Neural cell (in vitro differentiated cells): ENCODE measurements at regions not wholly inside any gene's neighbourhood (a gene's known extent, or its start where the extent isn't known, plus 50 kb on each side); places are given as distances from the start of the nearest gene placed in this dataset.
"Not testable (repeated sequence)": the region's sequence is repeated elsewhere in the genome, so short reads cannot be mapped to it uniquely, and the experiment has no call there.

Experiments
- H2AFZ ChIP-seq: fragments of 200-600, 300-800 bp; sonication (generic), shearing (Covaris generic); 2 replicates; pipeline ENCODE4 v1.6.0; 2014; ENCODE audit warnings: low read depth, mild to moderate bottlenecking, antibody characterized with exemption, low read length, moderate library complexity
- H3F3A ChIP-seq: fragments of 200-600 bp; shearing (Covaris generic); 2 replicates; pipeline ENCODE4 v1.6.1; 2016; ENCODE audit warnings: mild to moderate bottlenecking, moderate library complexity, mixed read lengths, antibody characterized with exemption, low read length; ENCODE audit not compliant: insufficient read depth, poor library complexity, severe bottlenecking
- H3K27ac ChIP-seq: fragments of 200-600, 300-800 bp; sonication (generic), shearing (Covaris generic); 2 replicates; pipeline ENCODE4 v1.5.1; 2014; ENCODE audit warnings: mild to moderate bottlenecking, low read length, moderate library complexity
- H3K27me3 ChIP-seq: fragments of 300-800, 200-600 bp; sonication (generic), shearing (Covaris generic); 2 replicates; pipeline ENCODE4 v1.6.0; 2014; ENCODE audit warnings: mild to moderate bottlenecking, low read depth, low read length, moderate library complexity; ENCODE audit not compliant: insufficient read depth
- H3K36me3 ChIP-seq: fragments of 300-800, 200-600 bp; sonication (generic), shearing (Covaris generic); 2 replicates; pipeline ENCODE4 v1.5.1; 2014; ENCODE audit warnings: mild to moderate bottlenecking, antibody characterized with exemption, low read length, moderate library complexity; ENCODE audit not compliant: insufficient read depth
- H3K4me2 ChIP-seq: fragments of 300-800, 200-600 bp; sonication (generic), shearing (Covaris generic); 2 replicates; pipeline ENCODE4 v1.6.0; 2014; ENCODE audit warnings: mild to moderate bottlenecking, low read length
- H3K4me3 ChIP-seq: fragments of 300-800, 200-600 bp; sonication (generic), shearing (Covaris generic); 2 replicates; pipeline ENCODE4 v1.5.1; 2014; ENCODE audit warnings: mild to moderate bottlenecking, low read length, moderate library complexity
- H3K79me2 ChIP-seq: fragments of 200-600 bp; shearing (Covaris generic); replicated peaks from 2 replicates; pipeline ENCODE4 v1.6.0; 2014; ENCODE audit warnings: mild to moderate bottlenecking, low read length, moderate library complexity; ENCODE audit not compliant: insufficient read depth
- H3K9ac ChIP-seq: fragments of 300-800, 200-600 bp; sonication (generic), shearing (Covaris generic); 2 replicates; pipeline ENCODE4 v1.6.1; 2016; ENCODE audit warnings: mild to moderate bottlenecking, low read length, mixed read lengths
- H3K9me2 ChIP-seq: fragments of 200-600 bp; shearing (Covaris generic); 2 replicates; pipeline ENCODE4 v1.6.1; 2016; ENCODE audit warnings: mild to moderate bottlenecking, low read length, mixed read lengths; ENCODE audit not compliant: insufficient read depth
- H3K9me3 ChIP-seq: fragments of 200-600, 300-800 bp; sonication (generic), shearing (Covaris generic); 2 replicates; pipeline ENCODE4 v1.6.1; 2016; ENCODE audit warnings: mild to moderate bottlenecking, mixed run types, low read length, moderate library complexity, mixed read lengths
- H4K20me1 ChIP-seq: fragments of 200-600 bp; shearing (Covaris generic); 2 replicates; pipeline ENCODE4 v1.6.1; 2016; ENCODE audit warnings: mild to moderate bottlenecking, mixed run types; ENCODE audit not compliant: insufficient read depth
- EP300 ChIP-seq: fragments of 450-650 bp; conservative IDR thresholded peaks from 2 replicates; pipeline ENCODE4 v1.6.1; 2014; ENCODE audit warnings: antibody characterized with exemption, mild to moderate bottlenecking, moderate library complexity; ENCODE audit not compliant: poor library complexity, severe bottlenecking
- EZH2 ChIP-seq: fragments of 200-600, 300-800 bp; shearing (Covaris generic), sonication (generic); IDR thresholded peaks from 2 replicates; pipeline ENCODE4 v1.6.1; 2014; ENCODE audit warnings: antibody characterized with exemption, low read length, borderline replicate concordance, mild to moderate bottlenecking; ENCODE audit not compliant: insufficient read depth, poor library complexity, severe bottlenecking
- MXI1 ChIP-seq: fragments of 450-650 bp; conservative IDR thresholded peaks from 2 replicates; pipeline ENCODE4 v1.6.1; 2014; ENCODE audit warnings: antibody characterized with exemption, mild to moderate bottlenecking; ENCODE audit not compliant: poor library complexity, severe bottlenecking
- POLR2AphosphoS5 ChIP-seq: IDR thresholded peaks from 2 replicates; pipeline ENCODE4 v1.6.1; 2012
- RAD21 ChIP-seq: fragments of 450-650 bp; conservative IDR thresholded peaks from 2 replicates; pipeline ENCODE4 v1.6.1; 2014; ENCODE audit warnings: antibody characterized with exemption, mild to moderate bottlenecking, moderate library complexity
- SMC3 ChIP-seq: fragments of 450-650 bp; conservative IDR thresholded peaks from 2 replicates; pipeline ENCODE4 v1.6.1; 2014; ENCODE audit warnings: antibody characterized with exemption, mild to moderate bottlenecking, moderate library complexity; ENCODE audit not compliant: poor library complexity
- TAF1 ChIP-seq: IDR thresholded peaks from 2 replicates; pipeline ENCODE4 v1.6.1; 2012; ENCODE audit warnings: low read depth
- TF ChIP-seq, protein P1 (sequence below): fragments of 450-650 bp; IDR thresholded peaks from 2 replicates; pipeline ENCODE4 v1.5.1; 2014; ENCODE audit warnings: antibody characterized with exemption, mild to moderate bottlenecking, moderate library complexity; ENCODE audit not compliant: poor library complexity, severe bottlenecking
- TF ChIP-seq, protein P2 (sequence below): IDR thresholded peaks from 2 replicates; pipeline ENCODE4 v1.6.1; 2012; ENCODE audit warnings: borderline replicate concordance

DNA sequence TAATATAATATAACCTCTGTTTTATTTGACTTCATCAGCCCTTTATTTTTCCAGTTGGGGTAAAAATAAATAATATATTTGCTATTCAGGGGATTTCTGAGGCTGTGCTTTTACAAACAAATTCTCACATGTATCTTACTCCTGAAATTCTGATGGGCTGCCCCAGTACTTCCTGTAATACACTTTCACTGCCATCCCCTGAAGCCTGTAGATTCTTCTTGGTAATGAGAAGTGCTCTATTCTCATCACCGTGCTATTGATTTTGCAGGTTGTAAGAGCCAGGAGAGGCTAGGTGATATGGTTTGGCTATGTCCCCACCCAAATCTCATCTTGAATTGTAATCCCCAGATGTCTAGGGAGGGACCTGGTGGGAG lies 91.9 kb upstream of the CEP78 start:
- no peak for TF ChIP-seq POLR2AphosphoS5
- TF ChIP-seq, protein P1, sequence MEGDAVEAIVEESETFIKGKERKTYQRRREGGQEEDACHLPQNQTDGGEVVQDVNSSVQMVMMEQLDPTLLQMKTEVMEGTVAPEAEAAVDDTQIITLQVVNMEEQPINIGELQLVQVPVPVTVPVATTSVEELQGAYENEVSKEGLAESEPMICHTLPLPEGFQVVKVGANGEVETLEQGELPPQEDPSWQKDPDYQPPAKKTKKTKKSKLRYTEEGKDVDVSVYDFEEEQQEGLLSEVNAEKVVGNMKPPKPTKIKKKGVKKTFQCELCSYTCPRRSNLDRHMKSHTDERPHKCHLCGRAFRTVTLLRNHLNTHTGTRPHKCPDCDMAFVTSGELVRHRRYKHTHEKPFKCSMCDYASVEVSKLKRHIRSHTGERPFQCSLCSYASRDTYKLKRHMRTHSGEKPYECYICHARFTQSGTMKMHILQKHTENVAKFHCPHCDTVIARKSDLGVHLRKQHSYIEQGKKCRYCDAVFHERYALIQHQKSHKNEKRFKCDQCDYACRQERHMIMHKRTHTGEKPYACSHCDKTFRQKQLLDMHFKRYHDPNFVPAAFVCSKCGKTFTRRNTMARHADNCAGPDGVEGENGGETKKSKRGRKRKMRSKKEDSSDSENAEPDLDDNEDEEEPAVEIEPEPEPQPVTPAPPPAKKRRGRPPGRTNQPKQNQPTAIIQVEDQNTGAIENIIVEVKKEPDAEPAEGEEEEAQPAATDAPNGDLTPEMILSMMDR: no peak
- Histone ChIP-seq H3K9ac (no peak overlapping the region), H3K4me3 (no peak overlapping the region), H3K9me2 (no peaks in the 10 kb centered on the region), H2AFZ (no peak overlapping the region), H3K4me2 (no peak overlapping the region), H3K27me3 (no peaks in the 10 kb centered on the region), H3F3A (no peaks in the 10 kb centered on the region), H3K27ac (no peak overlapping the region), H3K79me2 (no peaks in the 10 kb centered on the region), H4K20me1 (no peaks in the 10 kb centered on the region), H3K36me3 (no peaks in the 10 kb centered on the region), H3K9me3 (no peaks in the 10 kb centered on the region)

DNA sequence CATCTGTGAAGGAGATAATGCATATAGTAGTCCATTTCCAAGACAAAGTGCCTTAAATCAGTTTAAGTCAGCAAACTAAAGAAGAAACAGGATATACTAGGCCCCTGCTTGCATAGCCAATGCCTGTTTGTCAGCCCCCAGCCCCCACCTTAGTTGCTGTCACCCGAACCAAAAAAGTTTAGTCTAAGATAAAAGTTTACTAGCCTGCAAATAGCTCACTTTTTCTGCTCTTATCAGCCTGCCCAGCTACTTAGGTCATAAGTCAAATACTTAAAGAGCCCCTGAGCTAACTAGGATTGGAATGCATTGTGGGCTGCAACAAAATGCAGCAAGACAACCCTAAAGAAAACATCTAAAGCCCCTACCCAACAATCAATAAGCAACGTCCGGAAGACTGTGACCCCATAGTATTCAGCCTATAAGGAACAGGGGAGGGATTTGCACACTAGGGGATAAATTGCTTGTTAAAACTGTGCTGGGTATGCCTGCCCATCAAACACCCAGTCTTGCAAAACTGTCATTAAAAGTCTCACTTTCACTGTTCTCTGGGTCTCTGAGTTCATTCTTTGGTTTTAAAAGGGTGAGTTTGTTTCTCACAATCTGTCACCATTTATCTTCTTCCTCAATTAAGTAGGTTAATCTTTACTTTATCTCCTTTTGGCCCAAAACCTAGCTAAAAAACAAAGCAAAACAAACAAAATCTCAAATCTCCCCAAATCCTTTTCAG lies 92.4 kb upstream of the CEP78 start:
- Histone ChIP-seq H3F3A (no peaks in the 10 kb centered on the region), H3K27me3 (no peaks in the 10 kb centered on the region), H4K20me1 (no peaks in the 10 kb centered on the region), H3K27ac (no peak overlapping the region), H3K9ac (no peak overlapping the region), H2AFZ (no peak overlapping the region), H3K4me2 (no peak overlapping the region), H3K9me2 (no peaks in the 10 kb centered on the region), H3K4me3 (no peak overlapping the region), H3K9me3 (no peaks in the 10 kb centered on the region), H3K36me3 (no peaks in the 10 kb centered on the region), H3K79me2 (no peaks in the 10 kb centered on the region)
- TF ChIP-seq, protein P2, sequence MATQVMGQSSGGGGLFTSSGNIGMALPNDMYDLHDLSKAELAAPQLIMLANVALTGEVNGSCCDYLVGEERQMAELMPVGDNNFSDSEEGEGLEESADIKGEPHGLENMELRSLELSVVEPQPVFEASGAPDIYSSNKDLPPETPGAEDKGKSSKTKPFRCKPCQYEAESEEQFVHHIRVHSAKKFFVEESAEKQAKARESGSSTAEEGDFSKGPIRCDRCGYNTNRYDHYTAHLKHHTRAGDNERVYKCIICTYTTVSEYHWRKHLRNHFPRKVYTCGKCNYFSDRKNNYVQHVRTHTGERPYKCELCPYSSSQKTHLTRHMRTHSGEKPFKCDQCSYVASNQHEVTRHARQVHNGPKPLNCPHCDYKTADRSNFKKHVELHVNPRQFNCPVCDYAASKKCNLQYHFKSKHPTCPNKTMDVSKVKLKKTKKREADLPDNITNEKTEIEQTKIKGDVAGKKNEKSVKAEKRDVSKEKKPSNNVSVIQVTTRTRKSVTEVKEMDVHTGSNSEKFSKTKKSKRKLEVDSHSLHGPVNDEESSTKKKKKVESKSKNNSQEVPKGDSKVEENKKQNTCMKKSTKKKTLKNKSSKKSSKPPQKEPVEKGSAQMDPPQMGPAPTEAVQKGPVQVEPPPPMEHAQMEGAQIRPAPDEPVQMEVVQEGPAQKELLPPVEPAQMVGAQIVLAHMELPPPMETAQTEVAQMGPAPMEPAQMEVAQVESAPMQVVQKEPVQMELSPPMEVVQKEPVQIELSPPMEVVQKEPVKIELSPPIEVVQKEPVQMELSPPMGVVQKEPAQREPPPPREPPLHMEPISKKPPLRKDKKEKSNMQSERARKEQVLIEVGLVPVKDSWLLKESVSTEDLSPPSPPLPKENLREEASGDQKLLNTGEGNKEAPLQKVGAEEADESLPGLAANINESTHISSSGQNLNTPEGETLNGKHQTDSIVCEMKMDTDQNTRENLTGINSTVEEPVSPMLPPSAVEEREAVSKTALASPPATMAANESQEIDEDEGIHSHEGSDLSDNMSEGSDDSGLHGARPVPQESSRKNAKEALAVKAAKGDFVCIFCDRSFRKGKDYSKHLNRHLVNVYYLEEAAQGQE: no peak
- TF ChIP-seq SMC3: no peak
- no peak for TF ChIP-seq TAF1
- TF ChIP-seq, protein P1: no peak
- TF ChIP-seq RAD21: no peak
- no peak for TF ChIP-seq EZH2
- TF ChIP-seq MXI1: no peak
- no peak for TF ChIP-seq POLR2AphosphoS5
- TF ChIP-seq EP300: no peak

DNA sequence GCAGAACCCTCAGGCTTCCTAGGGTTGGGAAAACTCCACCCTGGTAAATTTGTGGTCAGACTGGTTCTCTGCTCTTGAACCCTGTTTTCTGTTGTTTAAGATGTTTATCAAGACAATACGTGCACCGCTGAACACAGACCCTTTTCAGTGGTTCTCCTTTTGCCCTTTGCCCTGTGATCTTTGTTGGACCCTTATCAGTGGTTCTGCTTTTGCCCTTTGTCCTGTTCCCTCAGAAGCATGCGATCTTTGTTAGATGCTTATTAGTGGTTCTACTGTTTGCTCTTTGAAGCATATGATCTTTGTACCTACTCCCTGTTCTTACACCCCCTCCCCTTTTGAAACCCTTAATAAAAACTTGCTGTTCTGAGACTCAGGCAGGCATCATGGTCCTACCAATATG lies 93.6 kb upstream of the CEP78 start:
- not testable (repeated sequence) for H3K27me3 ChIP-seq, H3K9me2 ChIP-seq, H3K79me2 ChIP-seq, H2AFZ ChIP-seq, H3K4me2 ChIP-seq, H3K9me3 ChIP-seq, H4K20me1 ChIP-seq, H3K27ac ChIP-seq, H3K9ac ChIP-seq, H3K4me3 ChIP-seq, H3K36me3 ChIP-seq, H3F3A ChIP-seq
